Lower leg skin (tissue), 3 donors: ENCODE measurements at regions not wholly inside any gene's neighbourhood (a gene's known extent, or its start where the extent isn't known, plus 50 kb on each side); places are given as distances from the start of the nearest gene placed in this dataset.
"Not testable (repeated sequence)": the region's sequence is repeated elsewhere in the genome, so short reads cannot be mapped to it uniquely, and the experiment has no call there.

Experiments
- POLR2A ChIP-seq, 2 donors: fragments of 450-650 bp; IDR thresholded peaks; one replicate each; pipeline ENCODE4 v1.6.1; 2016 to 2017; ENCODE audit warnings: antibody characterized with exemption in 2 of 2, mild to moderate bottlenecking in 1 of 2, moderate library complexity in 1 of 2
- TF ChIP-seq, protein P1 (sequence below), 3 donors: fragments of 450-650 bp; IDR thresholded peaks; one replicate each; pipeline ENCODE4 v1.5.1; 2016; ENCODE audit warnings: antibody characterized with exemption in 3 of 3, mild to moderate bottlenecking in 3 of 3, moderate library complexity in 2 of 3

DNA sequence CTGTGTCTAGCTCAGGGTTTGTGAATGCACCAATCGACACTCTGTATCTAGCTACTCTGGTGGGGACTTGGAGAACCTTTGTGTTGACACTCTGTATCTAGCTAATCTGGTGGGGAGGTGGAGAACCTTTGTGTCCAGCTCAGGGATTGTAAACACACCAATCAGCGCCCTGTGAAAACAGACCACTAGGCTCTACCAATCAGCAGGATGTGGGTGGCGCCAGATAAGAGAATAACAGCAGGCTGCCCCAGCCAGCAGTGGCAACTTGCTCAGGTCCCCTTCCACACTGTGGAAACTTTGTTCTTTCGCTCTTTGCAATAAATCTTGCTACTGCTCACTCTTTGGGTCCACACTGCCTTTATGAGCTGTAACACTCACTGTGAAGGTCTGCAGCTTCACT, 151.3 kb upstream of the LRIG1 start:
- TF ChIP-seq, protein P1, sequence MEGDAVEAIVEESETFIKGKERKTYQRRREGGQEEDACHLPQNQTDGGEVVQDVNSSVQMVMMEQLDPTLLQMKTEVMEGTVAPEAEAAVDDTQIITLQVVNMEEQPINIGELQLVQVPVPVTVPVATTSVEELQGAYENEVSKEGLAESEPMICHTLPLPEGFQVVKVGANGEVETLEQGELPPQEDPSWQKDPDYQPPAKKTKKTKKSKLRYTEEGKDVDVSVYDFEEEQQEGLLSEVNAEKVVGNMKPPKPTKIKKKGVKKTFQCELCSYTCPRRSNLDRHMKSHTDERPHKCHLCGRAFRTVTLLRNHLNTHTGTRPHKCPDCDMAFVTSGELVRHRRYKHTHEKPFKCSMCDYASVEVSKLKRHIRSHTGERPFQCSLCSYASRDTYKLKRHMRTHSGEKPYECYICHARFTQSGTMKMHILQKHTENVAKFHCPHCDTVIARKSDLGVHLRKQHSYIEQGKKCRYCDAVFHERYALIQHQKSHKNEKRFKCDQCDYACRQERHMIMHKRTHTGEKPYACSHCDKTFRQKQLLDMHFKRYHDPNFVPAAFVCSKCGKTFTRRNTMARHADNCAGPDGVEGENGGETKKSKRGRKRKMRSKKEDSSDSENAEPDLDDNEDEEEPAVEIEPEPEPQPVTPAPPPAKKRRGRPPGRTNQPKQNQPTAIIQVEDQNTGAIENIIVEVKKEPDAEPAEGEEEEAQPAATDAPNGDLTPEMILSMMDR (IDR thresholded peaks at IDR 0.05) = not testable (repeated sequence)
- not testable (repeated sequence) for TF ChIP-seq POLR2A (IDR thresholded peaks at IDR 0.05)
